HepG2 (cell line): ENCODE measurements at regions not wholly inside any gene's neighbourhood (a gene's known extent, or its start where the extent isn't known, plus 50 kb on each side); places are given as distances from the start of the nearest gene placed in this dataset.

Experiments used
- ATAC-seq: fragments of 200-7000 bp; cut with Tn5 transposase; 3 replicates; pipeline ENCODE4 v1.9.1; 2020; ENCODE audit warnings: mild to moderate bottlenecking, moderate library complexity
- BruUV-seq: library from RNA; stranded (reverse); fragments of 400-500 nt; replicated peaks from 2 replicates; lab custom pipeline; 2021; lab: Mats Ljungman, UMichigan
- CTCF ChIA-PET: fragments of 300-600 bp; formaldehyde crosslinking; extraction: SDS; loops from one replicate; lab custom pipeline; 2021; ENCODE audit warnings: low total read pairs, inconsistent platforms, low intra/inter-chr PET ratio; lab: Yijun Ruan, JAX
- POLR2A ChIA-PET: fragments of 350-600 bp; sonication (Branson Sonifier 250); formaldehyde crosslinking; loops from one replicate; lab custom pipeline; 2020; ENCODE audit warnings: antibody characterized with exemption, inconsistent platforms; lab: Yijun Ruan, JAX
- DNase-seq: peaks from one replicate; pipeline ENCODE4 v3.0.0-alpha.2; 2015; ENCODE audit warnings: low spot score
- FAIRE-seq: peaks from 3 replicates; lab custom pipeline; 2011; peaks lifted over from hg19 to GRCh38; lab: Jason Lieb, UNC
- H2AFZ ChIP-seq: one replicate; pipeline ENCODE4 v1.6.1; 2011; ENCODE audit warnings: low read length, inconsistent platforms
- H3K27ac ChIP-seq: fragments of 300-600 bp; 3 replicates; pipeline ENCODE4 v1.8.0; 2011; ENCODE audit warnings: mixed run types, mild to moderate bottlenecking, mixed read lengths, low read length, inconsistent platforms; ENCODE audit not compliant: insufficient read depth; ENCODE audit errors: extremely low read length
- H3K27me3 ChIP-seq, 2 experiments: fragments of 200-600 bp in 1 of 2; 2 replicates in 1 of 2; 3 replicates in 1 of 2; pipeline versions ENCODE4 v1.6.0 to v1.8.0; 2011; ENCODE audit warnings: low read length in 2 of 2, mild to moderate bottlenecking in 2 of 2, moderate library complexity in 2 of 2, inconsistent platforms in 1 of 2; ENCODE audit not compliant: insufficient read depth in 2 of 2, control insufficient read depth in 1 of 2
- H3K36me3 ChIP-seq, 2 experiments: fragments of 200-600 bp in 1 of 2; replicated peaks in 1 of 2; 2 replicates in 1 of 2; 3 replicates in 1 of 2; pipeline versions ENCODE4 v1.5.1 to v1.8.0; 2011; ENCODE audit warnings: low read length in 2 of 2, inconsistent platforms in 1 of 2; ENCODE audit not compliant: insufficient read depth in 2 of 2, control insufficient read depth in 1 of 2
- H3K4me1 ChIP-seq: 2 replicates; pipeline ENCODE4 v1.5.1; 2012; ENCODE audit warnings: low read length, inconsistent platforms; ENCODE audit not compliant: insufficient read depth
- H3K4me2 ChIP-seq: 2 replicates; pipeline ENCODE4 v1.6.0; 2011; ENCODE audit warnings: low read depth, low read length, inconsistent platforms
- H3K4me3 ChIP-seq, 3 experiments: fragments of 200-600 bp in 1 of 3; sonication (generic), shearing (Covaris generic) in 1 of 3; replicated peaks in 1 of 3; 2 replicates each; pipeline ENCODE4 v1.5.1; 2011 to 2016; ENCODE audit warnings: low read length in 3 of 3, inconsistent platforms in 2 of 3, low read depth in 2 of 3, mild to moderate bottlenecking in 2 of 3, control low read depth in 1 of 3, mixed read lengths in 1 of 3; ENCODE audit not compliant: insufficient read depth in 1 of 3
- H3K79me2 ChIP-seq: one replicate; pipeline ENCODE4 v1.6.1; 2011; ENCODE audit warnings: low read length, inconsistent platforms; ENCODE audit not compliant: insufficient read depth
- H3K9ac ChIP-seq: 2 replicates; pipeline ENCODE4 v1.6.0; 2011; ENCODE audit warnings: mild to moderate bottlenecking, low read depth, low read length, inconsistent platforms; ENCODE audit not compliant: insufficient read depth
- H3K9me3 ChIP-seq: 2 replicates; pipeline ENCODE4 v1.5.1; 2012; ENCODE audit warnings: mild to moderate bottlenecking, low read length
- H4K20me1 ChIP-seq: 2 replicates; pipeline ENCODE4 v1.6.0; 2011; ENCODE audit warnings: inconsistent platforms, mild to moderate bottlenecking, low read length, moderate library complexity; ENCODE audit not compliant: insufficient read depth
- BRCA1 ChIP-seq: sonication (generic); formaldehyde crosslinking; IDR thresholded peaks from 2 replicates; pipeline ENCODE4 v1.4.0; 2020; ENCODE audit warnings: missing genetic modification reagents
- CEBPB ChIP-seq: IDR thresholded peaks from 2 replicates; pipeline ENCODE4 v1.6.1; 2011; ENCODE audit warnings: low read depth, low read length, improper control_type of control experiment, borderline replicate concordance
- CEBPG ChIP-seq: IDR thresholded peaks from 2 replicates; pipeline ENCODE4 v1.6.1; 2016
- ELF1 ChIP-seq: sonication (generic); formaldehyde crosslinking; IDR thresholded peaks from 2 replicates; pipeline ENCODE4 v1.4.0; 2020; ENCODE audit warnings: missing genetic modification reagents
- NCOR1 ChIP-seq: fragments of 200-600 bp; sonication (generic); IDR thresholded peaks from 2 replicates; pipeline ENCODE4 v1.7.0; 2017; ENCODE audit warnings: antibody characterized with exemption, low read length, borderline replicate concordance
- SOX13 ChIP-seq, 3 experiments: fragments of 450-650 bp in 1 of 3; sonication (generic) in 1 of 3; formaldehyde crosslinking in 1 of 3; IDR thresholded peaks in 2 of 3; conservative IDR thresholded peaks in 1 of 3; 2 replicates each; pipeline versions ENCODE4 v1.5.0 to v1.6.1; 2016 to 2020; ENCODE audit warnings: antibody characterized with exemption in 1 of 3, mild to moderate bottlenecking in 1 of 3, missing compliant biosample characterization in 1 of 3, missing genetic modification reagents in 1 of 3, moderate library complexity in 1 of 3
- TEAD3 ChIP-seq: optimal IDR thresholded peaks from 2 replicates; pipeline ENCODE3; 2016; ENCODE audit warnings: borderline replicate concordance
- TSC22D2 ChIP-seq: sonication (generic); formaldehyde crosslinking; IDR thresholded peaks from 2 replicates; pipeline ENCODE4 v1.5.1; 2020; ENCODE audit warnings: missing genetic modification reagents, mild to moderate bottlenecking, borderline replicate concordance
- ZNF350 ChIP-seq: sonication (generic); formaldehyde crosslinking; IDR thresholded peaks from 2 replicates; pipeline ENCODE4 v1.4.0; 2020; ENCODE audit warnings: mild to moderate bottlenecking, low read depth, missing genetic modification reagents, borderline replicate concordance
- ZNF451 ChIP-seq: sonication (generic); formaldehyde crosslinking; IDR thresholded peaks from 2 replicates; pipeline ENCODE4 v1.5.0; 2020; ENCODE audit warnings: mild to moderate bottlenecking, missing genetic modification reagents
- ZNF629 ChIP-seq: sonication (generic); formaldehyde crosslinking; conservative IDR thresholded peaks from 2 replicates; pipeline ENCODE4 v1.5.0; 2020; ENCODE audit warnings: missing genetic modification reagents
- WGBS: methylation state at CpG from one replicate; pipeline ENCODE4 v1.1.6; 2017; ENCODE audit warnings: low lambda C conversion rate; 5-methylcytosine and 5-hydroxymethylcytosine counted together
- in situ Hi-C: cut with HindIII; loops from 2 replicates; pipeline ENCODE4 v1.10.0; 2017; ENCODE audit warnings: low pct_unique_long_range_greater_than_20kb; ENCODE audit not compliant: extremely low pct_ligation_motif_present
- intact Hi-C: fragments of 100-400 bp; cut with micrococcal nuclease; formaldehyde crosslinking; loops from one replicate; pipeline ENCODE4 v1.10.0; 2022; ENCODE audit not compliant: unreplicated experiment
- TF ChIP-seq, protein P1 (sequence below): sonication (generic); formaldehyde crosslinking; IDR thresholded peaks from 2 replicates; pipeline ENCODE4 v1.5.0; 2020; ENCODE audit warnings: missing genetic modification reagents
- TF ChIP-seq, protein P2 (sequence below): sonication (generic); formaldehyde crosslinking; IDR thresholded peaks from 2 replicates; pipeline ENCODE4 v1.5.1; 2020; ENCODE audit warnings: missing genetic modification reagents, mild to moderate bottlenecking, borderline replicate concordance

DNA sequence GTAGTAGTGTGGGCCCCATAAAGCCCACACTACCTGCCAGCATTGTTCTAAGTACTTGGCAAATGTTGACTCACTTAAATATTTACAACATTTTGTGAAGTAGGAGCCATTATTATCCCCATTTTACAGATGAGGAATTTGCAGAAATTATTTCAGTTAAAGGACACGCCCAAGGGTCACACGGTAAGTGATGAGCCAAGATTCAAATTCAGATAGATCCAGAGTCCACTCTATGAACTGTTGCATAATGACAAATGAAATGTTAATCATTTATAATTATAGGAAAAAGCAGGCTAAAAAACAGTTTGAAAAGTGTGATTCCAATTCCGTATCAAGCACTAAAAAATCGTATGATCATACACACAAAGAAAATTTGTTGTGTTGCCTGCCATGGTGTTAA lies 108.4 kb downstream of the MDH1 start:
- POLR2A ChIA-PET, result no interaction called here
- TF ChIP-seq CEBPB (peak; percentile 43; the same call in 1 of the 2 replicates), ZNF629 (CRISPR knock-in tag) (peak; percentile 54), NCOR1 (0 out of 2 replicates have a peak, but pooled peaks have one; percentile 23)
- TF ChIP-seq, protein P1, sequence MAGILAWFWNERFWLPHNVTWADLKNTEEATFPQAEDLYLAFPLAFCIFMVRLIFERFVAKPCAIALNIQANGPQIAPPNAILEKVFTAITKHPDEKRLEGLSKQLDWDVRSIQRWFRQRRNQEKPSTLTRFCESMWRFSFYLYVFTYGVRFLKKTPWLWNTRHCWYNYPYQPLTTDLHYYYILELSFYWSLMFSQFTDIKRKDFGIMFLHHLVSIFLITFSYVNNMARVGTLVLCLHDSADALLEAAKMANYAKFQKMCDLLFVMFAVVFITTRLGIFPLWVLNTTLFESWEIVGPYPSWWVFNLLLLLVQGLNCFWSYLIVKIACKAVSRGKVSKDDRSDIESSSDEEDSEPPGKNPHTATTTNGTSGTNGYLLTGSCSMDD (CRISPR knock-in tag), result no peak
- FAIRE-seq, result no peak

DNA sequence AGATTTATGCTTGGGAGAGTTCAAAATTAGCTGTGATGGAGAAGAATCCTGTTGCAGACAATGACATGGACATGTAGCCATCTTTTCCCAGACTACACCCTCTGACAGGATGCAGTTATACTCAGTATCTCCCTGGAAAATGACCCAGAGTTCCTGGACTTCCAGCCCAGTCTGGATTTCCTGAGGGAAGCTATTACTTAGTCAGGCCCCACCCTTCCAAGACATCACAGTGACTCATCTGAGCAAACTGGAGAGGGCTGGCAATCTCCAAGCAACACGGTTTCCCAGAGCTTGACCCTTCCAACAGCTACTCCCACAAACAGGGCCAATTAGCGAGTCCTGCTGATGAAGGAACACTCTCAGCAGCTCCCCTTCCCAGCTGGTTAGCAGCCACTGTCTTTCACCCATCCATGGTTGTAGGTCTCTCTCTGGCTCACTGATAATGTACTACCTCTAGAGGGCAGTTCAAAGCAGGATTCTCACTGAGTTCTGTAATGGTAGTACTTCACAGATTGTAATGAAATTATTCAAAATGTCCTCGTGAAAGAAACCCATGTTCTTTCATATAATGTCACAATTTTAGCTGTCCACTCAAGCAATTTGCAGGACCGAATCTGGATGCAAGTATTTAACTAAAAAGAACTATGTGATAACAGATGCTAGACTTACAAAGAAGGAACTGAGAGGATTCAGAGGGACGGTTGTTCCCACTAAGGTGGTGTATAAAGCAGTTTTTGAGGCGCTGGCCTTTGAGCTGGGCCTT lies 110.2 kb downstream of the MDH1 start:
- WGBS, result 17% methylated on average over 6 of the region's 6 CpGs
- Histone ChIP-seq H3K4me2 (peak overlapping the region; percentile 41), H4K20me1 (no peaks in the 10 kb centered on the region), H3K4me3 (no peak overlapping the region), H3K27ac (no peak overlapping the region), H3K9ac (no peak overlapping the region), H3K79me2 (no peaks in the 10 kb centered on the region), H3K4me1 (peaks cover 21% of the 10 kb centered on the region), H3K9me3 (no peaks in the 10 kb centered on the region), H3K27me3 (no peaks in the 10 kb centered on the region), H3K36me3 (no peaks in the 10 kb centered on the region), H2AFZ (peak overlapping the region; percentile 38)
- intact Hi-C loops, result loop anchor here (1.0 kb wide), 2 partner anchors 142 to 162 kb away; partner anchors contain the start of gene UGP2
- ChIA-PET CTCF (interaction anchor here (2.4 kb wide), 1 partner anchor 162 kb away, joined by 17 read pairs; no protein-coding TSS in a partner anchor), POLR2A (interaction anchor here (0.8 to 3.9 kb wide), 7 partner anchors 36 to 170 kb away, joined by 3 to 34 read pairs (median 6); partner anchors contain the start of gene UGP2)
- in situ Hi-C loops, result loop anchor here (5.0 kb wide), 1 partner anchor 153 kb away; no protein-coding TSS in a partner anchor
- FAIRE-seq, result peak; percentile 94
- DNase-seq, result peak; percentile 72
- peak; percentile 100 for ATAC-seq
- no TSS peak for BruUV-seq
- TF ChIP-seq ELF1, result 0 out of 2 replicates have a peak, but pooled peaks have one; percentile 21
- TF ChIP-seq SOX13 (IDR thresholded peaks at IDR 0.05), result no peak
- TF ChIP-seq SOX13 (CRISPR knock-in tag; conservative IDR thresholded peaks at IDR 0.05 in 1 of 2, IDR thresholded peaks at IDR 0.05 in 1 of 2), result peak in 1 of 2 experiments; percentile 26; a peak in 1 of 4 replicates
- peak; percentile 61; the same call in 1 of the 2 replicates for TF ChIP-seq TSC22D2 (CRISPR knock-in tag)
- TF ChIP-seq, protein P2, sequence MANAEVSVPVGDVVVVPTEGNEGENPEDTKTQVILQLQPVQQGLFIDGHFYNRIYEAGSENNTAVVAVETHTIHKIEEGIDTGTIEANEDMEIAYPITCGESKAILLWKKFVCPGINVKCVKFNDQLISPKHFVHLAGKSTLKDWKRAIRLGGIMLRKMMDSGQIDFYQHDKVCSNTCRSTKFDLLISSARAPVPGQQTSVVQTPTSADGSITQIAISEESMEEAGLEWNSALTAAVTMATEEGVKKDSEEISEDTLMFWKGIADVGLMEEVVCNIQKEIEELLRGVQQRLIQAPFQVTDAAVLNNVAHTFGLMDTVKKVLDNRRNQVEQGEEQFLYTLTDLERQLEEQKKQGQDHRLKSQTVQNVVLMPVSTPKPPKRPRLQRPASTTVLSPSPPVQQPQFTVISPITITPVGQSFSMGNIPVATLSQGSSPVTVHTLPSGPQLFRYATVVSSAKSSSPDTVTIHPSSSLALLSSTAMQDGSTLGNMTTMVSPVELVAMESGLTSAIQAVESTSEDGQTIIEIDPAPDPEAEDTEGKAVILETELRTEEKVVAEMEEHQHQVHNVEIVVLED, result peak; percentile 33; the same call in 1 of the 2 replicates
- TF ChIP-seq TEAD3, result peak; percentile 39
- TF ChIP-seq ZNF350 (CRISPR knock-in tag), result 0 out of 2 replicates have a peak, but pooled peaks have one; percentile 37
- peak; percentile 18; the same call in 1 of the 2 replicates for TF ChIP-seq CEBPG (CRISPR knock-in tag)
- TF ChIP-seq ZNF451 (CRISPR knock-in tag), result no peak
- no peak for TF ChIP-seq BRCA1 (CRISPR knock-in tag)

More for the DNA sequence above, 108.4 kb downstream of the MDH1 start:
- H4K20me1 ChIP-seq, result no peaks in the 10 kb centered on the region
- H3K79me2 ChIP-seq, result no peaks in the 10 kb centered on the region
- in situ Hi-C loops (loop anchor here (5.0 kb wide), 1 partner anchor 155 kb away; no protein-coding TSS in a partner anchor), intact Hi-C loops (no loop called here)
- no peaks in the 10 kb centered on the region for H3K9me3 ChIP-seq
- peaks cover 21% of the 10 kb centered on the region for H3K4me1 ChIP-seq
- CTCF ChIA-PET, result no interaction called here
- H2AFZ ChIP-seq, result no peak overlapping the region
- no peak overlapping the region for H3K9ac ChIP-seq
- no peaks in the 10 kb centered on the region for H3K27me3 ChIP-seq
- DNase-seq (no peak), ATAC-seq (no peak)
- H3K36me3 ChIP-seq, result no peaks in the 10 kb centered on the region
- BruUV-seq, result no TSS peak
- H3K4me3 ChIP-seq, result no peak overlapping the region
- H3K4me2 ChIP-seq, result no peak overlapping the region
- 68% methylated on average over 4 of the region's 4 CpGs for WGBS
- no peak overlapping the region for H3K27ac ChIP-seq
